ENCODE measurements at regions not wholly inside any gene's neighbourhood (a gene's known extent, or its start where the extent isn't known, plus 50 kb on each side); places are given as distances from the start of the nearest gene placed in this dataset.

GRCh38 chr2:181193550-181193949, 213.1 kb downstream of the UBE2E3 start:
- TF ChIP-seq, protein P1, sequence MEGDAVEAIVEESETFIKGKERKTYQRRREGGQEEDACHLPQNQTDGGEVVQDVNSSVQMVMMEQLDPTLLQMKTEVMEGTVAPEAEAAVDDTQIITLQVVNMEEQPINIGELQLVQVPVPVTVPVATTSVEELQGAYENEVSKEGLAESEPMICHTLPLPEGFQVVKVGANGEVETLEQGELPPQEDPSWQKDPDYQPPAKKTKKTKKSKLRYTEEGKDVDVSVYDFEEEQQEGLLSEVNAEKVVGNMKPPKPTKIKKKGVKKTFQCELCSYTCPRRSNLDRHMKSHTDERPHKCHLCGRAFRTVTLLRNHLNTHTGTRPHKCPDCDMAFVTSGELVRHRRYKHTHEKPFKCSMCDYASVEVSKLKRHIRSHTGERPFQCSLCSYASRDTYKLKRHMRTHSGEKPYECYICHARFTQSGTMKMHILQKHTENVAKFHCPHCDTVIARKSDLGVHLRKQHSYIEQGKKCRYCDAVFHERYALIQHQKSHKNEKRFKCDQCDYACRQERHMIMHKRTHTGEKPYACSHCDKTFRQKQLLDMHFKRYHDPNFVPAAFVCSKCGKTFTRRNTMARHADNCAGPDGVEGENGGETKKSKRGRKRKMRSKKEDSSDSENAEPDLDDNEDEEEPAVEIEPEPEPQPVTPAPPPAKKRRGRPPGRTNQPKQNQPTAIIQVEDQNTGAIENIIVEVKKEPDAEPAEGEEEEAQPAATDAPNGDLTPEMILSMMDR (IDR thresholded peaks at IDR 0.05), result no peak
- no peak for TF ChIP-seq POLR2A (IDR thresholded peaks at IDR 0.05)
